ENCODE measurements at regions not wholly inside any gene's neighbourhood (a gene's known extent, or its start where the extent isn't known, plus 50 kb on each side); places are given as distances from the start of the nearest gene placed in this dataset.

GRCh38 chr12:58803908-58804307 is 116.4 kb downstream of the LRIG3 start:
- H3K4me1 ChIP-seq, result no peaks in the 10 kb centered on the region
- no peak overlapping the region for H3K4me3 ChIP-seq (ENCODE audit: low read depth, low read length)
- no peaks in the 10 kb centered on the region for H3K36me3 ChIP-seq
- no peak for TF ChIP-seq CTCF (IDR thresholded peaks at IDR 0.05; ENCODE audit: low read depth, low read length)
- DNase-seq, result no peak
- H3K27me3 ChIP-seq, result no peaks in the 10 kb centered on the region
- no peaks in the 10 kb centered on the region for H3K9me3 ChIP-seq

- DNase-seq, result no peak
- Histone ChIP-seq H3K36me3 (no peaks in the 10 kb centered on the region), H3K9me3 (no peaks in the 10 kb centered on the region), H3K27me3 (no peaks in the 10 kb centered on the region), H3K4me3 (ENCODE audit: low read depth, low read length) (no peak overlapping the region), H3K4me1 (no peaks in the 10 kb centered on the region)
- TF ChIP-seq CTCF (IDR thresholded peaks at IDR 0.05; ENCODE audit: low read depth, low read length), result peak; percentile 38
Observed at GRCh38 chr12:58804749-58805148, 115.6 kb downstream of the LRIG3 start.

- Histone ChIP-seq H3K27me3 (no peaks in the 10 kb centered on the region), H3K36me3 (no peaks in the 10 kb centered on the region), H3K9me3 (no peaks in the 10 kb centered on the region), H3K4me1 (no peaks in the 10 kb centered on the region), H3K4me3 (ENCODE audit: low read depth, low read length) (no peak overlapping the region)
- DNase-seq, result no peak
- no peak for TF ChIP-seq CTCF (IDR thresholded peaks at IDR 0.05; ENCODE audit: low read depth, low read length)
Observed at GRCh38 chr12:58809064-58809607, 111.2 kb downstream of the LRIG3 start.

- no peaks in the 10 kb centered on the region for H3K4me1 ChIP-seq
- TF ChIP-seq CTCF (IDR thresholded peaks at IDR 0.05; ENCODE audit: low read depth, low read length), result no peak
- no peak for DNase-seq
Observed at GRCh38 chr12:58811346-58811745, 109.0 kb downstream of the LRIG3 start.

GRCh38 chr12:58812214-58812613 is 108.1 kb downstream of the LRIG3 start:
- no peak for DNase-seq
- H3K4me3 ChIP-seq (ENCODE audit: low read depth, low read length), result no peak overlapping the region
- no peaks in the 10 kb centered on the region for H3K36me3 ChIP-seq
- no peaks in the 10 kb centered on the region for H3K9me3 ChIP-seq
- no peaks in the 10 kb centered on the region for H3K27me3 ChIP-seq
- no peak for TF ChIP-seq CTCF (IDR thresholded peaks at IDR 0.05; ENCODE audit: low read depth, low read length)
- no peaks in the 10 kb centered on the region for H3K4me1 ChIP-seq

More at GRCh38 chr12:58811346-58811745, 109.0 kb downstream of the LRIG3 start:
- H3K36me3 ChIP-seq, result no peaks in the 10 kb centered on the region
- no peaks in the 10 kb centered on the region for H3K27me3 ChIP-seq
- no peak overlapping the region for H3K4me3 ChIP-seq (ENCODE audit: low read depth, low read length)
- H3K9me3 ChIP-seq, result no peaks in the 10 kb centered on the region

GRCh38 chr12:58814036-58814435 is 106.3 kb downstream of the LRIG3 start:
- Histone ChIP-seq H3K4me1 (no peaks in the 10 kb centered on the region), H3K4me3 (ENCODE audit: low read depth, low read length) (no peak overlapping the region), H3K27me3 (no peaks in the 10 kb centered on the region), H3K36me3 (no peaks in the 10 kb centered on the region), H3K9me3 (no peaks in the 10 kb centered on the region)
- no peak for DNase-seq
- TF ChIP-seq CTCF (IDR thresholded peaks at IDR 0.05; ENCODE audit: low read depth, low read length), result no peak

Measured in BE2C (cell line).